ENCODE measurements at regions not wholly inside any gene's neighbourhood (a gene's known extent, or its start where the extent isn't known, plus 50 kb on each side); places are given as distances from the start of the nearest gene placed in this dataset.
"Not testable (repeated sequence)": the region's sequence is repeated elsewhere in the genome, so short reads cannot be mapped to it uniquely, and the experiment has no call there.

DNA sequence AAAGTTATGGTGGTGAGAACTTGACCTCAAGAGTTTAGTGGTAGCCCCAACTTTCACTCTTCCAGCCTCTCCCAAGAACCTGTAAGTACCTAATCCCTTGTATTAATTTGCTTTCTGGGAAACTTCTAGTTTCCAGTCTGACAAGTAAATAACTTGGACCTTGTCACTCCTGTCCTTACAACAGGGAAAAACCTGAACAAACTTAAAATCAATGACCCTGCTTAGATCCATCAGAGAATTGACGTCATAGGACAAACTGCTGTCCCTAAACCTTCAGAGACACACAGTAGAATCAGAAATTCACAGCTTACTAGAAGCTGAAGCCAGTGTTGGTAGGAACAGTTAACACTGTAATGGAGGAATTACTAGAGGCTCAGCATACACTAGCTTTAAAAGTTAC, 60.0 kb upstream of the DCLK2 start:
- Histone ChIP-seq H3K4me1 (no peaks in the 10 kb centered on the region), H3K4me3 (no peak overlapping the region), H3K27me3 (no peaks in the 10 kb centered on the region), H3K27ac (no peak overlapping the region), H3K36me3 (no peaks in the 10 kb centered on the region), H3K9me3 (no peaks in the 10 kb centered on the region)
- intact Hi-C loops (cut with DNase I; ENCODE audit: low total_unique reads) = no loop called here
- no peak for DNase-seq
- TF ChIP-seq, protein P1, sequence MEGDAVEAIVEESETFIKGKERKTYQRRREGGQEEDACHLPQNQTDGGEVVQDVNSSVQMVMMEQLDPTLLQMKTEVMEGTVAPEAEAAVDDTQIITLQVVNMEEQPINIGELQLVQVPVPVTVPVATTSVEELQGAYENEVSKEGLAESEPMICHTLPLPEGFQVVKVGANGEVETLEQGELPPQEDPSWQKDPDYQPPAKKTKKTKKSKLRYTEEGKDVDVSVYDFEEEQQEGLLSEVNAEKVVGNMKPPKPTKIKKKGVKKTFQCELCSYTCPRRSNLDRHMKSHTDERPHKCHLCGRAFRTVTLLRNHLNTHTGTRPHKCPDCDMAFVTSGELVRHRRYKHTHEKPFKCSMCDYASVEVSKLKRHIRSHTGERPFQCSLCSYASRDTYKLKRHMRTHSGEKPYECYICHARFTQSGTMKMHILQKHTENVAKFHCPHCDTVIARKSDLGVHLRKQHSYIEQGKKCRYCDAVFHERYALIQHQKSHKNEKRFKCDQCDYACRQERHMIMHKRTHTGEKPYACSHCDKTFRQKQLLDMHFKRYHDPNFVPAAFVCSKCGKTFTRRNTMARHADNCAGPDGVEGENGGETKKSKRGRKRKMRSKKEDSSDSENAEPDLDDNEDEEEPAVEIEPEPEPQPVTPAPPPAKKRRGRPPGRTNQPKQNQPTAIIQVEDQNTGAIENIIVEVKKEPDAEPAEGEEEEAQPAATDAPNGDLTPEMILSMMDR (IDR thresholded peaks at IDR 0.05) = no peak

DNA sequence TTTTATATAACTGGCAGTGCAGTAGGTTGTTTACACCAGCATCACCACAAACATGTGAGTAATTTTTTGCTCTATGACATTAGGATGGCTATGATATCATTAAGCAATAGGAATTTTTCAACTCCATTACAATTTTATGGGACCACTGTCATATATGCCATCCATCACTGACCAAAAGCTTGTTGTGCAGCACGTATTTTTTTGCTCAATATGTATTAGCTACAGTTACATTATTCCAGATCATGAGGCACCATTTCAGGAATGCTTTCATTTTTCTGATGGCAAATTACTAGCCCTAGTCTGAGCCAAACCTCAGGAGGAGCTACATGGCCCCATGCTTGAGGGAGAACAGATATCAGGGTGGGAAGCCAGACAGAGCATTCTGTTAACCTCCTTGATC, 56.8 kb upstream of the DCLK2 start:
- TF ChIP-seq, protein P1 (IDR thresholded peaks at IDR 0.05) = no peak

DNA sequence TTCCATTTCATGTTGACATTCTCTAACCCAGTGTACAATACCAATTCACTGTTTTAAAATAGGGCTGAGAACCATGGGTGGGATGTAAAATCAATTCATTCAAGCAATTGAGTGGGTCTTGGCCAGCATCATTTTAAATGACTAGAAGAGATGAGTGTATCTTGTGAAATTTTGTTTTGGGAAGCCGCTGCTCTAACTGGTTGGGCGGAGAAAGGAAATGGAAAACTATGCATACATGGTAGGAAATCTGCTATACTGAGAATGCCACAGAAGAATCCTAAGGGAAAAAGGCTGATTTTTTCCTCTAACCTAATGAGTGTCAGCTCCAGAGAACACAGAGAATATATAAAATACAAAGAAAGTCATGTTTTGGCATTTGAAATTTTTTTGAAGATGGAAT, 54.8 kb upstream of the DCLK2 start:
- intact Hi-C loops (cut with DNase I; ENCODE audit: low total_unique reads) = no loop called here
- H3K4me3 ChIP-seq = no peak overlapping the region
- no peaks in the 10 kb centered on the region for H3K4me1 ChIP-seq
- no peaks in the 10 kb centered on the region for H3K36me3 ChIP-seq
- no peak for DNase-seq
- peaks cover 0 to 10% (median 0%) of the 10 kb centered on the region in 3 donors for H3K9me3 ChIP-seq
- TF ChIP-seq, protein P1 (IDR thresholded peaks at IDR 0.05) = no peak
- no peak overlapping the region for H3K27ac ChIP-seq
- no peaks in the 10 kb centered on the region for H3K27me3 ChIP-seq

More for the DNA sequence above, 56.8 kb upstream of the DCLK2 start:
- no peak for DNase-seq
- Histone ChIP-seq H3K36me3 (no peaks in the 10 kb centered on the region), H3K9me3 (no peaks in the 10 kb centered on the region), H3K4me3 (no peak overlapping the region), H3K4me1 (no peaks in the 10 kb centered on the region), H3K27me3 (no peaks in the 10 kb centered on the region), H3K27ac (no peak overlapping the region)
- intact Hi-C loops (cut with DNase I; ENCODE audit: low total_unique reads) = no loop called here

DNA sequence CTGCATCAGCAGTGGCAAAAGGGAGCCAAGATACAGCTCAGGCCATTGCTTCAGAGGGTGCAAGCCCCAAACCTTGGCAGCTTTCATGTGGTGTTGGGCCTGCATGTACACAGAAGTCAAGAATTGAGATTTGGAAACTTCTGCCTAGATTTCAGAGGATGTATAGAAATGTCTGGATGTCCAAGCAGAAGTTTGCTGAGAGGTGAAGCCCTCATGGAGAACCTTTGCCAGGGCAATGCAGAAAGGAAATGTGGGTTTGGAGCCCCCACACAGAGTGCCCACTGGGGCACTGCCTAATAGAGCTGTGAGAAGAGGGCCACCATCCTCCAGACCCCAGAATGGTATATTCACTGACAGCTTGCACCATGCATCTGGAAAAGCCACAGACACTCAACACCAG, 51.3 kb upstream of the DCLK2 start:
- H3K4me1 ChIP-seq; intact Hi-C loops (cut with DNase I; ENCODE audit: low total_unique reads); H3K27me3 ChIP-seq; H3K9me3 ChIP-seq; DNase-seq; H3K4me3 ChIP-seq; H3K36me3 ChIP-seq; H3K27ac ChIP-seq: not testable (repeated sequence)

Measured in tibial artery (tissue), 4 donors.